Lung (tissue), 11 donors: ENCODE measurements at regions not wholly inside any gene's neighbourhood (a gene's known extent, or its start where the extent isn't known, plus 50 kb on each side); places are given as distances from the start of the nearest gene placed in this dataset.

Experiments
- ATAC-seq: fragments of 200-7000 bp; cut with Tn5 transposase; one replicate; pipeline ENCODE4 v1.9.1; 2020; ENCODE audit warnings: moderate number of reproducible peaks; ENCODE audit not compliant: insufficient read depth, low FRiP score
- DNase-seq, 3 donors: peaks; one replicate each; pipeline ENCODE4 v3.0.0-alpha.2; 2013 to 2017
- H3K27ac ChIP-seq, 2 donors: one replicate each; pipeline ENCODE4 v1.5.1; 2013; ENCODE audit warnings: mild to moderate bottlenecking in 2 of 2, moderate library complexity in 2 of 2, control low read depth in 1 of 2, inconsistent platforms in 1 of 2, low read depth in 1 of 2, low read length in 1 of 2
- H3K27me3 ChIP-seq, 3 donors: one replicate each; pipeline ENCODE4 v1.5.1; 2013; ENCODE audit warnings: low read length in 2 of 3; ENCODE audit not compliant: control insufficient read depth in 3 of 3, insufficient read depth in 3 of 3
- H3K36me3 ChIP-seq, 4 donors: one replicate each; pipeline ENCODE4 v1.5.1; 2013; ENCODE audit warnings: low read length in 4 of 4, mild to moderate bottlenecking in 1 of 4, moderate library complexity in 1 of 4; ENCODE audit not compliant: control insufficient read depth in 4 of 4, insufficient read depth in 4 of 4
- H3K4me1 ChIP-seq, 5 donors: one replicate each; pipeline ENCODE4 v1.5.1; 2013; ENCODE audit warnings: low read length in 5 of 5, mild to moderate bottlenecking in 2 of 5, moderate library complexity in 1 of 5; ENCODE audit not compliant: control insufficient read depth in 5 of 5, insufficient read depth in 5 of 5
- H3K4me3 ChIP-seq: one replicate; pipeline ENCODE4 v1.5.1; 2013; ENCODE audit warnings: mild to moderate bottlenecking, control low read depth, moderate library complexity
- H3K9ac ChIP-seq, 2 donors: one replicate each; pipeline ENCODE4 v1.5.1; 2013; ENCODE audit warnings: low read length in 2 of 2, control low read depth in 1 of 2; ENCODE audit not compliant: insufficient read depth in 1 of 2
- H3K9me3 ChIP-seq, 4 donors: one replicate each; pipeline ENCODE4 v1.5.1; 2013; ENCODE audit warnings: low read length in 3 of 4, mild to moderate bottlenecking in 1 of 4, moderate library complexity in 1 of 4; ENCODE audit not compliant: control insufficient read depth in 4 of 4, insufficient read depth in 3 of 4
- WGBS, 2 donors: extraction: QIAGEN DNeasy Blood & Tissue Kit; methylation state at CpG; one replicate each; pipeline ENCODE4 v1.1.7; 2013; 5-methylcytosine and 5-hydroxymethylcytosine counted together
- TF ChIP-seq, protein P1 (sequence below): IDR thresholded peaks from 2 replicates; pipeline ENCODE4 v1.5.1; 2012; ENCODE audit warnings: mild to moderate bottlenecking; ENCODE audit errors: control extremely low read depth, extremely low read depth
- donor health status: control.
- donor health status: control.
- donor health status: Bipolar disorder and iron deficiency.
- donor health status: healthy.
- donor health status: DM: yes; HTN: yes; CAD: no.

DNA sequence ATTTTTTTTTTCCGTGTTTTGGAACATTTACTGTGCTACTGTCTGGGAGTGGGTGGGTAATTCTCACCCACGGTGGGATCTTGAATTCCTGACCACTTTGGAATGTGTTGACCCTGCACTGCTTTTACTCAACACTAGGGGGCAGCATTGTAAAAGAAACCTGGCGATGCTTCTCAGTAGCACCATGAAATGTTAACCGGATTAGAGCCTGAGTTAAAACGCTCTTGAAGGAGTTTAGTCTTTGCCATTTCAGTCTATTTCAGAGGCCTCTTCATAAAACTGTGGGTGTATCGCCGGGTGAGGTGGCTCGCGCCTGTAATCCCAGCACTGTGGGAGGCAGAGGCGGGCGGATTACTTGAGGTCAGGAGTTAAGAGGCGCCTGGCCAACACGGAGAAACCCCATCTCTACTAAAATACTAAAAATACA lies 79.0 kb upstream of the PRNP start:
- Histone ChIP-seq H3K4me3 (no peak overlapping the region), H3K9ac (no peak overlapping the region), H3K4me1 (no peaks in the 10 kb centered on the region), H3K27ac (no peak overlapping the region), H3K36me3 (no peaks in the 10 kb centered on the region), H3K27me3 (peaks cover 0 to 3% (median 2%) of the 10 kb centered on the region in 3 donors), H3K9me3 (no peaks in the 10 kb centered on the region)
- peak; percentile 70 to 80 (median 75) for DNase-seq
- TF ChIP-seq, protein P1, sequence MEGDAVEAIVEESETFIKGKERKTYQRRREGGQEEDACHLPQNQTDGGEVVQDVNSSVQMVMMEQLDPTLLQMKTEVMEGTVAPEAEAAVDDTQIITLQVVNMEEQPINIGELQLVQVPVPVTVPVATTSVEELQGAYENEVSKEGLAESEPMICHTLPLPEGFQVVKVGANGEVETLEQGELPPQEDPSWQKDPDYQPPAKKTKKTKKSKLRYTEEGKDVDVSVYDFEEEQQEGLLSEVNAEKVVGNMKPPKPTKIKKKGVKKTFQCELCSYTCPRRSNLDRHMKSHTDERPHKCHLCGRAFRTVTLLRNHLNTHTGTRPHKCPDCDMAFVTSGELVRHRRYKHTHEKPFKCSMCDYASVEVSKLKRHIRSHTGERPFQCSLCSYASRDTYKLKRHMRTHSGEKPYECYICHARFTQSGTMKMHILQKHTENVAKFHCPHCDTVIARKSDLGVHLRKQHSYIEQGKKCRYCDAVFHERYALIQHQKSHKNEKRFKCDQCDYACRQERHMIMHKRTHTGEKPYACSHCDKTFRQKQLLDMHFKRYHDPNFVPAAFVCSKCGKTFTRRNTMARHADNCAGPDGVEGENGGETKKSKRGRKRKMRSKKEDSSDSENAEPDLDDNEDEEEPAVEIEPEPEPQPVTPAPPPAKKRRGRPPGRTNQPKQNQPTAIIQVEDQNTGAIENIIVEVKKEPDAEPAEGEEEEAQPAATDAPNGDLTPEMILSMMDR = peak; percentile 82
- WGBS, 2 donors = 34 to 35% methylated on average over 13 of the region's 13 CpGs
- ATAC-seq = peak; percentile 75

GRCh38 chr20:4606051-4606450 lies 80.2 kb upstream of the PRNP start:
- ATAC-seq (no peak), DNase-seq (no peak)
- no peaks in the 10 kb centered on the region for H3K9me3 ChIP-seq
- no peak overlapping the region for H3K9ac ChIP-seq
- H3K36me3 ChIP-seq = no peaks in the 10 kb centered on the region
- no peak overlapping the region for H3K4me3 ChIP-seq
- no peak overlapping the region for H3K27ac ChIP-seq
- WGBS, 2 donors = 89% methylated on average over 2 of the region's 2 CpGs
- TF ChIP-seq, protein P1 = no peak
- no peaks in the 10 kb centered on the region for H3K4me1 ChIP-seq
- peaks cover 0 to 3% (median 2%) of the 10 kb centered on the region in 3 donors for H3K27me3 ChIP-seq

DNA sequence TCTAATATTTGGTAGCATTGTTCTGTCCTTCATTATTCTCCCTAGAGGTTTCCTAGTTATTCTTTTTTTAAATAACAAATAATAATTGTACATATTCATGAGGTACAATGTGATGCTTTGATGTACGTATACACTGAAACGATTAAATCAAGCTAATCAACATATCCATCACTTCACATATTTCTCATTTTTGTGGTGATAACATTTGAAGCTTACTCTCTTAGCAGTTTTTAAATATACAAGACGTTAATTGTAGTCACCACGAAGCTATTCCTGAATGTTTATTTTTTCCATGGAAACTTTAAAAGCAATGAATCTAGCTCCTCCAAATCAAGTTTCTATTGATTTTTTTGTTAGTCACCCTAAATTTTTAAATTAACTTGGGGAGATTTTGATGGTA lies 81.1 kb upstream of the PRNP start:
- ATAC-seq = no peak
- Histone ChIP-seq H3K9me3 (no peaks in the 10 kb centered on the region), H3K27me3 (peaks cover 0 to 3% (median 2%) of the 10 kb centered on the region in 3 donors), H3K9ac (no peak overlapping the region), H3K4me3 (no peak overlapping the region), H3K36me3 (no peaks in the 10 kb centered on the region), H3K4me1 (no peaks in the 10 kb centered on the region), H3K27ac (no peak overlapping the region)
- DNase-seq = no peak
- TF ChIP-seq, protein P1 = no peak
- 58 to 86% methylated on average over 4 of the region's 4 CpGs for WGBS, 2 donors

DNA sequence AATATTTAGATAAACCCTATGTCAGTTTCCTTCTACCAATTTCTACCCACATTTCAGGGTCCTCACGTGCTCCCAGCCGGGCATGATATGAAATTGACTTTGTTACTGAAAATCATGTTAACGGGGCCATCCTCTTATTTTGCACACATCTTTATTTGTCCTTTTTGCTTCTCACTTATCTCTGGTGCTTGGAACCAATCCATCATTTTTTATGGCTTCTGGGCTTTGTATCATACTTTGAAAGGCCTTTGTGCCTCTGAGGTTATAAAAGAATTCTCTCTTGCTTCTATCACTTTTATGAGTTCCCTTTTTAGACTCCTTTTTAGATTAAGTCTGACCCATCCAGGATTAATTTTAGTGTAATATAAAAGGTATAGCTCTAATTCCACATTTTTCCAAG lies 81.7 kb upstream of the PRNP start:
- WGBS, 2 donors = 89 to 96% methylated on average over 3 of the region's 3 CpGs
- no peaks in the 10 kb centered on the region for H3K9me3 ChIP-seq
- DNase-seq (no peak), ATAC-seq (no peak)
- TF ChIP-seq, protein P1 = no peak
- no peak overlapping the region for H3K27ac ChIP-seq
- H3K27me3 ChIP-seq = peaks cover 0 to 3% (median 2%) of the 10 kb centered on the region in 3 donors
- no peak overlapping the region for H3K9ac ChIP-seq
- H3K4me3 ChIP-seq = no peak overlapping the region
- no peaks in the 10 kb centered on the region for H3K36me3 ChIP-seq
- H3K4me1 ChIP-seq = no peaks in the 10 kb centered on the region
